ENCODE measurements at regions not wholly inside any gene's neighbourhood (a gene's known extent, or its start where the extent isn't known, plus 50 kb on each side); places are given as distances from the start of the nearest gene placed in this dataset.
A peak's percentile ranks its signal among the peaks of the same experiment; 100 is the strongest.

DNA sequence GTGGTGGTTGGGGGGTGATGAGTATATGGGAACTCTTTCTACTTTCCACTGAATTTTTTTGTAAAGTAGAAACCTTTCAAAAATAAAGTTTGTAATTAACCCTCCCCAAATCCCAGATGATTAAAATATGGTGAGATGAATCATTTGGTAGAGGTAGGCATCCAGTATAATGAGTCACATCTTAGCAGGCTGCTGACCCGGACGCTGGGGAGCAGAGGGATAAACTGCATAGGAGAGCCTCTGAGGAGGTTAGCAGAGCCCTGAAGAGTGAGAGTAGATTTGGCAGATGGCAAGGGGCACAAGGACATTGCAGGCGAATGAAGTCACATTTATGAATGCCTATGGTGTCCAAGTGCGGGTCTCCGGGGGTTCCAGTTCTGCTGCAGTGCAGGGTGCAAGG lies 293.8 kb downstream of the FGF9 start:
- H3K4me1 Mint-ChIP-seq: no peaks in the 10 kb centered on the region

More for the DNA sequence above, 293.8 kb downstream of the FGF9 start:
- TF ChIP-seq, protein P1, sequence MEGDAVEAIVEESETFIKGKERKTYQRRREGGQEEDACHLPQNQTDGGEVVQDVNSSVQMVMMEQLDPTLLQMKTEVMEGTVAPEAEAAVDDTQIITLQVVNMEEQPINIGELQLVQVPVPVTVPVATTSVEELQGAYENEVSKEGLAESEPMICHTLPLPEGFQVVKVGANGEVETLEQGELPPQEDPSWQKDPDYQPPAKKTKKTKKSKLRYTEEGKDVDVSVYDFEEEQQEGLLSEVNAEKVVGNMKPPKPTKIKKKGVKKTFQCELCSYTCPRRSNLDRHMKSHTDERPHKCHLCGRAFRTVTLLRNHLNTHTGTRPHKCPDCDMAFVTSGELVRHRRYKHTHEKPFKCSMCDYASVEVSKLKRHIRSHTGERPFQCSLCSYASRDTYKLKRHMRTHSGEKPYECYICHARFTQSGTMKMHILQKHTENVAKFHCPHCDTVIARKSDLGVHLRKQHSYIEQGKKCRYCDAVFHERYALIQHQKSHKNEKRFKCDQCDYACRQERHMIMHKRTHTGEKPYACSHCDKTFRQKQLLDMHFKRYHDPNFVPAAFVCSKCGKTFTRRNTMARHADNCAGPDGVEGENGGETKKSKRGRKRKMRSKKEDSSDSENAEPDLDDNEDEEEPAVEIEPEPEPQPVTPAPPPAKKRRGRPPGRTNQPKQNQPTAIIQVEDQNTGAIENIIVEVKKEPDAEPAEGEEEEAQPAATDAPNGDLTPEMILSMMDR (conservative IDR thresholded peaks at IDR 0.05): no peak
- Histone ChIP-seq H2AFZ (ENCODE audit: low read length) (no peak overlapping the region), H4K5ac (ENCODE audit: insufficient read length, low read depth, low read length) (no peak overlapping the region), H3K79me2 (ENCODE audit: insufficient read depth, low read length) (no peaks in the 10 kb centered on the region), H4K20me1 (ENCODE audit: control insufficient read depth, insufficient read depth, insufficient read length) (no peaks in the 10 kb centered on the region), H3K56ac (ENCODE audit: insufficient read length, low read depth, low read length) (no peak overlapping the region), H3K9ac (ENCODE audit: extremely low read depth, insufficient read length, low read length) (no peak overlapping the region), H4K91ac (ENCODE audit: insufficient read length, low read depth, low read length) (no peak overlapping the region), H3K18ac (ENCODE audit: insufficient read length, low read depth, low read length) (no peak overlapping the region), H3K27ac (ENCODE audit: insufficient read length, low read depth, low read length) (no peak overlapping the region), H2BK12ac (ENCODE audit: insufficient read length, low read depth, low read length) (no peak overlapping the region), H2BK5ac (ENCODE audit: insufficient read length, low read length) (no peak overlapping the region), H3K79me1 (ENCODE audit: insufficient read depth, low read depth, low read length, poor library complexity, severe bottlenecking) (no peaks in the 10 kb centered on the region), H3K4me1 (ENCODE audit: insufficient read depth, low read length) (no peaks in the 10 kb centered on the region), H3K4ac (ENCODE audit: low read depth, low read length) (no peak overlapping the region), H3K9me3 (ENCODE audit: control insufficient read depth, low read depth, low read length) (no peaks in the 10 kb centered on the region), H3K27me3 (ENCODE audit: insufficient read depth, low read length) (no peaks in the 10 kb centered on the region), H3T11ph (ENCODE audit: low read length) (no peak overlapping the region), H2BK120ac (ENCODE audit: low read depth, low read length, poor library complexity, severe bottlenecking) (no peak overlapping the region), H2BK20ac (ENCODE audit: low read depth, low read length, poor library complexity, severe bottlenecking) (no peak overlapping the region), H2BK15ac (ENCODE audit: low read depth, low read length) (no peak overlapping the region), H4K8ac (replicated peaks; ENCODE audit: insufficient read length, low read depth, low read length) (no peak overlapping the region), H3K14ac (ENCODE audit: insufficient read depth, low read length) (no peak overlapping the region), H2AK5ac (ENCODE audit: insufficient read length, low read length) (no peak overlapping the region), H3K23ac (ENCODE audit: insufficient read length, low read depth, low read length) (no peak overlapping the region), H3K23me2 (ENCODE audit: insufficient read length, low read depth, low read length, poor library complexity, severe bottlenecking) (no peaks in the 10 kb centered on the region), H3K4me2 (ENCODE audit: insufficient read depth, insufficient read length, low read length) (no peak overlapping the region)
- Mint-ChIP-seq H3K27me3 (ENCODE audit: low read depth) (no peaks in the 10 kb centered on the region; the same call in 1 of the 2 replicates), H3K4me3 (no peak overlapping the region), H3K27ac (peak overlapping the region in 1 of 3 experiments; percentile 75; a peak in 1 of 7 replicates), H3K9me3 (peaks cover 18 to 25% of the 10 kb centered on the region in 2 experiments), H3K36me3 (ENCODE audit: insufficient read depth in 1 of 3, low read depth in 3 of 3) (no peaks in the 10 kb centered on the region; a peak in 2 of 7 replicates)
- DNase-seq: no peak
- WGBS (ENCODE audit: extremely low coverage, insufficient read length, low lambda C conversion rate): no CpG with 5 or more reads among the region's 5 CpGs
